B cell (primary cell): ENCODE measurements at regions not wholly inside any gene's neighbourhood (a gene's known extent, or its start where the extent isn't known, plus 50 kb on each side); places are given as distances from the start of the nearest gene placed in this dataset.

ENCODE experiments used
- ATAC-seq: fragments of 200-7000 bp; cut with Tn5 transposase; one replicate; pipeline ENCODE4 v1.10.0; 2021; ENCODE audit warnings: low read depth, mild to moderate bottlenecking, moderate number of reproducible peaks, moderate library complexity
- CTCF ChIA-PET: fragments of 350-600 bp; sonication (Branson Sonifier 250); formaldehyde crosslinking; loops from one replicate; lab custom pipeline; 2021; ENCODE audit warnings: antibody characterized with exemption, inconsistent platforms; lab: Charles Lee
- POLR2A ChIA-PET: fragments of 350-600 bp; sonication (Branson Sonifier 250); formaldehyde crosslinking; loops from one replicate; lab custom pipeline; 2021; ENCODE audit warnings: antibody characterized with exemption; lab: Charles Lee
- DNase-seq: peaks from one replicate; pipeline ENCODE4 v3.0.0; 2013
- H2AFZ ChIP-seq: 2 replicates; pipeline ENCODE4 v1.6.1; 2012; ENCODE audit warnings: mild to moderate bottlenecking, low read depth, low read length; ENCODE audit not compliant: insufficient read depth, poor library complexity, severe bottlenecking
- H3K27ac ChIP-seq, 2 donors: 1 replicate in 1 of 2; 2 replicates in 1 of 2; pipeline ENCODE4 v1.5.1; 2012 to 2013; ENCODE audit warnings: low read length in 2 of 2, mild to moderate bottlenecking in 2 of 2, moderate library complexity in 1 of 2
- H3K27me3 ChIP-seq, 4 experiments: fragments of 200-600 bp in 1 of 4; sonication (generic) in 1 of 4; replicated peaks in 1 of 4; 1 replicate in 2 of 4; 2 replicates in 2 of 4; pipeline versions ENCODE4 v1.6.1 to v1.7.0; 2013 to 2016; ENCODE audit warnings: low read length in 3 of 4, mild to moderate bottlenecking in 2 of 4, mixed read lengths in 1 of 4, moderate library complexity in 1 of 4; ENCODE audit not compliant: insufficient read depth in 4 of 4, control insufficient read depth in 3 of 4; ENCODE audit errors: control extremely low read depth in 1 of 4
- H3K36me3 ChIP-seq, 2 experiments: replicated peaks in 1 of 2; 1 replicate in 1 of 2; 2 replicates in 1 of 2; pipeline versions ENCODE4 v1.6.1 to v1.7.1; 2013; ENCODE audit warnings: low read length in 1 of 2; ENCODE audit not compliant: insufficient read depth in 2 of 2, control insufficient read depth in 1 of 2; ENCODE audit errors: control extremely low read depth in 1 of 2, extremely low read depth in 1 of 2
- H3K4me1 ChIP-seq, 2 donors: fragments of 200-600 bp in 1 of 2; sonication (generic) in 1 of 2; 1 replicate in 1 of 2; 2 replicates in 1 of 2; pipeline versions ENCODE4 v1.5.1 to v1.6.1; 2013 to 2017; ENCODE audit warnings: low read length in 2 of 2; ENCODE audit not compliant: control insufficient read depth in 2 of 2, insufficient read depth in 2 of 2
- H3K4me2 ChIP-seq: replicated peaks from 2 replicates; pipeline ENCODE3; 2012; ENCODE audit warnings: mild to moderate bottlenecking, low read depth, low read length; ENCODE audit not compliant: poor library complexity, severe bottlenecking
- H3K4me3 ChIP-seq, 5 experiments: fragments of 200-600 bp in 1 of 5; sonication (generic) in 1 of 5; 1 replicate in 3 of 5; 2 replicates in 2 of 5; pipeline versions ENCODE4 v1.5.1 to v1.7.0; 2011 to 2016; ENCODE audit warnings: low read length in 4 of 5, mild to moderate bottlenecking in 4 of 5, low read depth in 2 of 5, control low read depth in 1 of 5, moderate library complexity in 1 of 5; ENCODE audit not compliant: insufficient read depth in 1 of 5; ENCODE audit errors: control extremely low read depth in 1 of 5, extremely low read depth in 1 of 5
- H3K79me2 ChIP-seq: fragments of 200-600 bp; sonication (generic); one replicate; pipeline ENCODE4 v1.6.0; 2016; ENCODE audit warnings: low read length; ENCODE audit not compliant: control insufficient read depth, insufficient read depth
- H3K9ac ChIP-seq: fragments of 200-600 bp; sonication (generic); 2 replicates; pipeline ENCODE4 v1.6.1; 2017; ENCODE audit warnings: mild to moderate bottlenecking, low read length, moderate library complexity
- H3K9me3 ChIP-seq, 3 donors: one replicate each; pipeline versions ENCODE4 v1.6.1 to v1.7.1; 2013; ENCODE audit warnings: low read length in 2 of 3; ENCODE audit not compliant: control insufficient read depth in 2 of 3, insufficient read depth in 1 of 3; ENCODE audit errors: control extremely low read depth in 1 of 3
- H4K20me1 ChIP-seq: 2 replicates; pipeline ENCODE4 v1.6.0; 2012; ENCODE audit warnings: mild to moderate bottlenecking, low read length; ENCODE audit not compliant: insufficient read depth, control insufficient read depth, poor library complexity, severe bottlenecking
- H3K27ac Mint-ChIP-seq: one replicate; pipeline ENCODE4 v1.8.0; 2021; ENCODE audit warnings: mixed read lengths
- H3K27me3 Mint-ChIP-seq: one replicate; pipeline ENCODE4 v1.8.0; 2021; ENCODE audit warnings: mixed read lengths
- H3K4me1 Mint-ChIP-seq: one replicate; pipeline ENCODE4 v1.8.0; 2021; ENCODE audit warnings: mixed read lengths
- H3K4me3 Mint-ChIP-seq: one replicate; pipeline ENCODE4 v1.8.0; 2021; ENCODE audit warnings: mixed read lengths
- H3K9me3 Mint-ChIP-seq: one replicate; pipeline ENCODE4 v1.8.0; 2022; ENCODE audit warnings: mixed read lengths; ENCODE audit not compliant: insufficient read depth
- CTCF ChIP-seq: fragments of 200-600 bp; IDR thresholded peaks from one replicate; pipeline ENCODE4 v1.8.0; 2022; ENCODE audit warnings: antibody characterized with exemption, mild to moderate bottlenecking
- EZH2 ChIP-seq: IDR thresholded peaks from 2 replicates; pipeline ENCODE4 v1.6.1; 2012; ENCODE audit warnings: borderline replicate concordance, low read depth, mild to moderate bottlenecking, moderate library complexity, low read length; ENCODE audit not compliant: insufficient read depth, poor library complexity, severe bottlenecking
- WGBS: methylation state at CpG from one replicate; pipeline ENCODE4 v1.1.5; 2013; ENCODE audit warnings: missing lambda C conversion rate; ENCODE audit not compliant: insufficient coverage; 5-methylcytosine and 5-hydroxymethylcytosine counted together
- intact Hi-C: fragments of 100-400 bp; cut with micrococcal nuclease; formaldehyde crosslinking; loops from one replicate; pipeline ENCODE4 v1.10.0; 2022

DNA sequence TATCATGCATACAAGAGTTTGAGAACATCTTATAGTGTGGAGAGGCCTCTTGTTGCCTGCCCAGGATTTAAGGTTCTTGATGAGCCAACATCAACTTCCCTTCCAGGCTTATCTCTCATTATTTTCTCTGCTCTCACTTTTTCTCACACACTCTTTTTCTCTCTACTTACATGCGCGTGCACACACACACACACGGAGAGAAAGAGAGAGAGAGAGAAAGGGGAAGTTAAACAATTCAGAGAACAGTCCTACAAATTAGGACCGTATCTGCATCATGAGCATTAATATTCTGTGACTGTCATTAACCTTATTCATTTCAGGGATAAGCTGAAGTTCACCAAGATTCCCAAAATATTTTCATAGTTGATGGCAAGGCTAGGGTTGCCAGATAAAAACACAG is 269.0 kb downstream of the ZNF621 start:
- no CpG with 5 or more reads among the region's 4 CpGs for WGBS
- Histone ChIP-seq H3K4me3 (no peak overlapping the region), H3K79me2 (no peaks in the 10 kb centered on the region), H3K9ac (no peak overlapping the region), H3K4me1 (no peaks in the 10 kb centered on the region), H3K36me3 (no peaks in the 10 kb centered on the region), H3K9me3 (no peaks in the 10 kb centered on the region), H3K27me3 (no peaks in the 10 kb centered on the region), H3K27ac (no peak overlapping the region), H3K4me2 (no peak overlapping the region), H2AFZ (no peak overlapping the region), H4K20me1 (no peaks in the 10 kb centered on the region)
- Mint-ChIP-seq H3K4me1 (peaks cover 4% of the 10 kb centered on the region), H3K27ac (no peak overlapping the region), H3K4me3 (no peak overlapping the region), H3K9me3 (peaks cover 6% of the 10 kb centered on the region), H3K27me3 (peaks cover 8% of the 10 kb centered on the region)
- intact Hi-C loops = no loop called here
- no peak for TF ChIP-seq EZH2
- no peak for TF ChIP-seq CTCF
- DNase-seq (peak; percentile 10), ATAC-seq (no peak)
- POLR2A ChIA-PET = no interaction called here
- CTCF ChIA-PET = no interaction called here

DNA sequence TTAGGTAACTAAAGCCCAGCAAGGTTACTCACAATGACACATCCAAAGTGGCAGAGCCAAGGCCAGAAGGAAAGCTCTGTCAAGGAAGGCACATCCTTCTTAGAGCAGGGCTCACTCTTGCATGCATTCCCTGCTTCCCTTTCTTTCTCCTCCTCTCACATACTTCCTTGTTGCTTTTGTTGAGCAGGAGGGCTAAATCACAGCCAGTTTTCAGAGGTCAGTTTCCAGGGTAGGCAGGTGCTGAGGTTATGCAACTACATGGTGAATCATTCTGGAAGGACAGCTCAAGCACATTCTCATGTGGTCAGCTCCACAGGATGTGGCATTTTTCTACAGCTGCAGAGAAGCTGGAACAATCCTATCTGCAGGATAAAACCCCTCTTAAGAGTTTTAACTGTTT is 275.6 kb downstream of the ZNF621 start:
- Mint-ChIP-seq H3K9me3 (peaks cover 2% of the 10 kb centered on the region), H3K4me3 (no peak overlapping the region), H3K27ac (no peak overlapping the region), H3K4me1 (no peaks in the 10 kb centered on the region), H3K27me3 (peaks cover 13% of the 10 kb centered on the region)
- H4K20me1 ChIP-seq = no peaks in the 10 kb centered on the region
- ATAC-seq (no peak), DNase-seq (no peak)
- no peaks in the 10 kb centered on the region for H3K36me3 ChIP-seq
- TF ChIP-seq CTCF (no peak), EZH2 (no peak)
- no peak overlapping the region for H3K4me2 ChIP-seq
- ChIA-PET POLR2A (no interaction called here), CTCF (interaction anchor here (0.5 kb wide), 1 partner anchor 1073 kb away, joined by 3 read pairs; no protein-coding TSS in a partner anchor)
- no peaks in the 10 kb centered on the region for H3K79me2 ChIP-seq
- H3K9ac ChIP-seq = no peak overlapping the region
- peaks cover 0 to 3% (median 0%) of the 10 kb centered on the region in 3 donors for H3K9me3 ChIP-seq
- intact Hi-C loops = no loop called here
- H2AFZ ChIP-seq = no peak overlapping the region
- H3K27ac ChIP-seq = no peak overlapping the region
- no peaks in the 10 kb centered on the region for H3K4me1 ChIP-seq
- no peak overlapping the region for H3K4me3 ChIP-seq
- peaks cover 0 to 3% (median 0%) of the 10 kb centered on the region in 4 experiments for H3K27me3 ChIP-seq
